ENCODE measurements at regions not wholly inside any gene's neighbourhood (a gene's known extent, or its start where the extent isn't known, plus 50 kb on each side); places are given as distances from the start of the nearest gene placed in this dataset.

DNA sequence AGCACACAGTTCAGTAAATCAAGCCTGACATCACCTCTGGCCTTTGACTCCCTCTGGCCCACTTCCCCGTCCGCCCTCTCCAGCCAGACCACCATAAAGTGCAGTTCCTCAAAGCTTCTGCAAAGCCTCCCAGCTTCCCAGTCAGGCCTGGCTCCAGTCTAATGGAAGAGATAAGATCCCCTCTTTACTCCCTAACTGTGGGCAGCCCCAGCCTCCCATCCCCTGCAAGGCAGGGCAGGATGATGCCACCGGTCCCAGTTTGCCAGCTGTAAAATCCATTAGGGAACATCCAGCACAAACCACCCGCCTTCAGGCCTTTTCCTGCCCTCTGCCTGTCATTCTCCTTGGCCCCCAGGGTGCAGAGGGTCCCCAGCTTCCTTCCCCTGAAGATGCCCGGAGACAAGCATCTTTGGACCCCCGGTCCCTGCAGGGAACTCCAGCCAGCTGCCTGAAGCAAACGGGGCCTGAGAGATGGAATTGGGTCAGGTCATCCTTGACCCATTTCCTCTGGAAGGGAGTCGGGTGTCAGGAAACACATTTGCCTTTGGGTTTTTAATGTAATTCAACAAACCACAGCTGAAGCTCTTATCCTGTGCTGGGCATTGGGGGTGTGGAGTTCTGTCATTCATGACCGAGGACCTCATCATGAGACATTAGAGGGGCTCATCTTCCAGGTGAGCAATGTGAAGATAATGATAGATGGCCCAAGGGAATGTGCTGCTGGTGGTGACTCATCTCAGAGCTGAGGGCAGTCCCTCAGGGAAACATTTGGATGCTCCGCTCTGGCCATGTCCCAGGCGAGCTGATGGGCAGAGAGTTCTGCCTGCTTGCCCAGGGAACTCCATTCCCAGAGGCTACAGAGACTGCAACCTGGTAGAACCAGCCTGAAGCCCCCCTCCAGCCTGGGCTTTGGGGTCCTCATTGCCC lies 93.8 kb upstream of the CLMN start:
- DNase-seq, result no peak
- H3K4me3 Mint-ChIP-seq, result no peak overlapping the region
- H3K27me3 Mint-ChIP-seq, result no peaks in the 10 kb centered on the region
- no peak for ATAC-seq
- H3K36me3 Mint-ChIP-seq (ENCODE audit: low read depth), result peaks cover 9% of the 10 kb centered on the region
- H3K27ac Mint-ChIP-seq, result no peak overlapping the region
- H3K9me3 Mint-ChIP-seq, result no peaks in the 10 kb centered on the region
- H3K4me1 Mint-ChIP-seq, result no peaks in the 10 kb centered on the region

DNA sequence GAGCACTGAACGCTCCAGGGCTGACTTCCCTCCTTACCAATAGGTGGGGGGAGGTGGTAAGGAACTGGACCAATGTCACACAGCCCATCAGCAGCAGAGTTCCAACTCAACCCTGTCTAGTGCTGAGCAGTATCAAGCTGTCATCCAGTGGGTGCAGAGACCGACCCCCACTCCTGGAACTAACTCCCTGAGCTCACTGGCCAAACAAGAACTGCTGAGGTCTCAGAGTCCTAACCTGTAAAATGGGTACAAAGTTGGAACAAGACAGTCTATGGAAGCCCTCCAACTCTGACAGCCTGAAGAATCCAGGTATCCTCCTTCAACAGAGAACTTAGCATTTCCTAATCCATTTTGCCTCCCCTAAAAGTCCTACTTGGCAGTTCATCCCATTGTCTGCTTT lies 91.1 kb upstream of the CLMN start:
- no peak overlapping the region for H3K27ac Mint-ChIP-seq

DNA sequence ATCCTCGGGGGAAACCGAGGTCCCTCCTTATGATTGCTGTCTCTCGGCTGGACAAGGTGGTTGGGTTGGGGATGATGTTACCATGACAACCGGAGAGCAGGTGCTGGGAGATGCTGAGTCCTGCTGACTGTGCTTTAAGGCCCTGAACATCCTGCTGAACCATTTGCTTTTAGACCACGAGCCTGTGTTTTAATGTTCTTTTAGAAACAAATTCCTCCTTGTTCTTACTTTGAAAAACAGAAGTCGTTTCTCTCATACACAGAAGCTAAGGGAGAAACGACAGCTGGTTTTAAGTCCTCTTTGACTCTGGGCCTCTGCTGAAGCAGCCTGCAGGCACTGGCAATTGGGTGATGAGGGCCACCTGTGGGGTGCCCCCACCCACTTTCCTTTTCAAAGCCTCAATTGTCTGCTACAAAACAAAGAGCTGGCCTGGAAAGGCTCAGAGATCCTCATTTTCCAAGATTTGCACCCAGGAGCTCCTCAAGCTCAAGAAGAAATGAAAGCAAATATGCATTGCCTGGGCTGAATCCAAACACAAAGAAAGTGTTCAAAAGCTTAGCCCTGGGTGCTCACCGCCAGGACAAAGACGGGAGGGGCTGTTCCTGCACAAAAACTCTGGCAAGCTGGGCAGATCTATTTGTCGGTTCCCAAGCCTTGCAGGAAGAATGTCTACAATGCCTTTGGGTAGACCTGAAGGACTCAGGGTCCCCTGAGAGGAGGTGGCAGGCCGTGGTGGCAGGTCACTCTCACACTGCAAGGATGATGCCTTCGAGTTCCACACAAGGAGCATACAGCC lies 90.0 kb upstream of the CLMN start:
- no peaks in the 10 kb centered on the region for H3K4me1 Mint-ChIP-seq
- no peak overlapping the region for H3K4me3 Mint-ChIP-seq
- H3K27me3 Mint-ChIP-seq, result no peaks in the 10 kb centered on the region
- no peak for ATAC-seq
- H3K27ac Mint-ChIP-seq, result no peak overlapping the region
- DNase-seq, result no peak
- H3K9me3 Mint-ChIP-seq, result no peaks in the 10 kb centered on the region
- peaks cover 2% of the 10 kb centered on the region for H3K36me3 Mint-ChIP-seq (ENCODE audit: low read depth)

More for the DNA sequence above, 91.1 kb upstream of the CLMN start:
- H3K36me3 Mint-ChIP-seq (ENCODE audit: low read depth), result peaks cover 2% of the 10 kb centered on the region
- no peaks in the 10 kb centered on the region for H3K9me3 Mint-ChIP-seq
- H3K27me3 Mint-ChIP-seq, result no peaks in the 10 kb centered on the region
- ATAC-seq (no peak), DNase-seq (no peak)
- H3K4me3 Mint-ChIP-seq, result no peak overlapping the region
- H3K4me1 Mint-ChIP-seq, result no peaks in the 10 kb centered on the region

DNA sequence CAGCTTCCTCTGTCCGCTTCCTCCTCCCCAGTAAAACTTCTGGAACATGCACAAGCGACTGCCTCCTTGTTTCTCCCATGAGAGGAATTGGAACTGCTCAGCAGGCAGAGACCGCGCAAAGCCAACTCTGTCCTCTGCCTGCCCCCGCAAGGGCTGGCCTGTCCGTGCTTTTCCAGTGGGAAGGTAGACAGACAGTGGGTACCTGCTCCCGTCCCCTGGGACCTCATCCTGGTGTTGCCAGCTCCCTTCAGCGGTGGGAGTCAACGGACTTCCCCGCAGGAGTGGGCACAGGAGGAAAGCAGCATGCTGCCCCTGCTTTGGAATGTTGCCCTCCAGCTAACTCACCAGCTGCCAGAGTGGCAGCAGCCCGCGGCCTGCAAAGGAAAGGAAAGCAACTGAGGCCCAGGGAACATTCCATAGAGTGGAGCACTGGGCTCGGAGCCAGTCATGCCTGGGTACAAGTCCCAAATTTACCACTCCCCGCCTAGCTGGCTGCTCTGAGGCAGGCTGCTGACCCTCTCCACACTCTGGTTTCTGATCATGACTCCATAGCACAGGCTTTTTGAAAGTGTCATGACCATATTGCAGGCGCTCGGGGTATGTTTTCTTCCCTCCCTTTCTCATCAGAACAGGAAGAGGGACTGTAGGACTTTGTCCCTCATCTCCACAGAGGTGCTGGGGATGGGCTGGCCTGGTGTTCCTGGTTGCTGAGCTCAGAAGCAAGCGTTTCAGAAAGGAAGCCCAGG lies 89.2 kb upstream of the CLMN start:
- Mint-ChIP-seq H3K4me3 (no peak overlapping the region), H3K27ac (no peak overlapping the region), H3K4me1 (no peaks in the 10 kb centered on the region), H3K27me3 (no peaks in the 10 kb centered on the region), H3K36me3 (ENCODE audit: low read depth) (peaks cover 2% of the 10 kb centered on the region), H3K9me3 (no peaks in the 10 kb centered on the region)
- no peak for ATAC-seq
- no peak for DNase-seq

DNA sequence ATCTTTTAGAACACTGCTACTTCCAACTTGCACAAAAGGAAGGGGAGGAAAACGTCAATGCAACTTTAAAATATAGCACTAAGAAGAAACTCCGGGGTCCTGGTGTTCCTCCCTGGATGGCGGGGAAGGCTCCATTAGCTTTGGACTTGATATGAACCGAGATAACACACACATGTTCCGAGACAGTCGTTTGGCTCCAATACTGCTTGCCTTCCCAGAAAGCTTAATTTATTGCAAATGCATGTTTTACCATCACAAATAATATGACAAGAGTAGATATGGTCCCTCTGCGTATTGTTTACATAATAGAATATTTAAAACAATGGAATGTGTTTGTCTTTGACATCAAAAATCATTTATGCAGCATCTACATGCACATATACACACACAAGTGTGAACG lies 87.6 kb upstream of the CLMN start:
- no peak for ATAC-seq
- Mint-ChIP-seq H3K36me3 (ENCODE audit: low read depth) (no peaks in the 10 kb centered on the region), H3K4me3 (no peak overlapping the region), H3K27me3 (no peaks in the 10 kb centered on the region), H3K9me3 (no peaks in the 10 kb centered on the region), H3K4me1 (no peaks in the 10 kb centered on the region), H3K27ac (no peak overlapping the region)
- no peak for DNase-seq

DNA sequence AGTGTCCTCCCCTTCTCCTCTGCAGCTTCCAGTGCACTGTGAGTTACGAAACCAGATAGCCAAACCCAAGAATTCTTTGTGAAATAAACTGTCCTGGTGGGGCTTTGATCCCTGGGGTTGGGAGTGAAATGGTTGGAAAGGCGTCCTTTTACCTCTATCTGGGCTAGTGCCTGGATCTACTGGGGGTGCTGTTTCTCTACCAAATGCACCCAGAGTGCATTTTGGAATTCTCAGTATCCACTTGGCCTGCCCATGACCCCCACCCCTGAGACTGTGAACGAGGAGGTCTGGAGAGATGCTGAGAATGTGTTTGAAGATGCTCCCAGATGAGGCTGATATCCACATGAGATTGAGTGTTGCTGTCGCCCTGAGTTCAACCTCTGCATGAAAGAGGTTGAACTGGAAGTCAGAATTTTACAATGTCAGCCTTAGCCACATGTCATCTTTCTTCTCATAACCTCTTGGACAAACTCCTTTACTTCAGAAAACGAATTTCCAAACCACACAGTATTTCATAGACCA lies 87.1 kb upstream of the CLMN start:
- no peaks in the 10 kb centered on the region for H3K36me3 Mint-ChIP-seq (ENCODE audit: low read depth)
- DNase-seq, result no peak
- no peak overlapping the region for H3K27ac Mint-ChIP-seq
- no peaks in the 10 kb centered on the region for H3K27me3 Mint-ChIP-seq
- no peak overlapping the region for H3K4me3 Mint-ChIP-seq
- ATAC-seq, result no peak
- no peaks in the 10 kb centered on the region for H3K4me1 Mint-ChIP-seq
- H3K9me3 Mint-ChIP-seq, result no peaks in the 10 kb centered on the region

DNA sequence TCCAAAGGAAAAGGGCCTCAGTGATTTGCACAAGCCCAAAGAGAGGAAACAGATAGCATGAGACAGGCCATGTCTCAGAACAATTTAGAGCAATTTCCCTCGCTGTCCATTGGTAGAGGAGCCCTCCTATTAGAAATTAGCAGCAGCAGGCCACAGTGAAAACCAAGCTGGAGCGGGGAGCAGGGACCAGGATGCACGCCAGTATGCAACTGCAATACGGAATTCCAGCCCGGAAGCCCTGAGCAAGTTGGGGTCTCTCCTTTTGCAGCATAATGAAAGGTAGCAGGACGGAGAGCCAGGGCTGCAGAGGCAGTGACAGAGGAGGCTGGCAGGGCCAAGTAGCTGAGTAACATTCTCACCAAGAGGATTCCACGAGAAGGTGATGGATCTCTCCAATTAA lies 84.9 kb upstream of the CLMN start:
- ATAC-seq (no peak), DNase-seq (no peak)
- H3K4me3 Mint-ChIP-seq, result no peak overlapping the region
- no peak overlapping the region for H3K27ac Mint-ChIP-seq
- no peaks in the 10 kb centered on the region for H3K9me3 Mint-ChIP-seq
- no peaks in the 10 kb centered on the region for H3K27me3 Mint-ChIP-seq
- H3K4me1 Mint-ChIP-seq, result no peaks in the 10 kb centered on the region
- no peaks in the 10 kb centered on the region for H3K36me3 Mint-ChIP-seq (ENCODE audit: low read depth)

DNA sequence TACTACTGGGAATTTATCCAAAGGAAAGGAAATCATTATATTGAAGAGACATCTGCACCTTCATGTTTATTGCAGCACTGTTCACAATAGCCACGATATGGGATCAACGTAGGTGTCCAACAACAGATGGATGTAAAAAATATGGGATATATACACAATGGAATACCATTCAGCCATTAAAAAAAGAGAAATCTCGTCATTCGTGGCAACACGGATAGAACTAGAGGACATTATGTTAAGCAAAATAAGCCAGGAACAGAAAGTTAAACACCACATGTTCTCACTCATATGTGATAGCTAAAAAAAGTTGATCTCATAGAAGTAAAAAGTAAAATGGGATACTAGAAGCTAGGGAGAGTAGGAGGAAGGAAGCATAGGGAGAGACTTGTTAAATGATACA lies 82.9 kb upstream of the CLMN start:
- H3K27ac Mint-ChIP-seq, result no peak overlapping the region
- no peaks in the 10 kb centered on the region for H3K4me1 Mint-ChIP-seq
- H3K9me3 Mint-ChIP-seq, result no peaks in the 10 kb centered on the region
- no peaks in the 10 kb centered on the region for H3K27me3 Mint-ChIP-seq
- ATAC-seq, result no peak
- H3K4me3 Mint-ChIP-seq, result no peak overlapping the region
- no peak for DNase-seq
- no peaks in the 10 kb centered on the region for H3K36me3 Mint-ChIP-seq (ENCODE audit: low read depth)

DNA sequence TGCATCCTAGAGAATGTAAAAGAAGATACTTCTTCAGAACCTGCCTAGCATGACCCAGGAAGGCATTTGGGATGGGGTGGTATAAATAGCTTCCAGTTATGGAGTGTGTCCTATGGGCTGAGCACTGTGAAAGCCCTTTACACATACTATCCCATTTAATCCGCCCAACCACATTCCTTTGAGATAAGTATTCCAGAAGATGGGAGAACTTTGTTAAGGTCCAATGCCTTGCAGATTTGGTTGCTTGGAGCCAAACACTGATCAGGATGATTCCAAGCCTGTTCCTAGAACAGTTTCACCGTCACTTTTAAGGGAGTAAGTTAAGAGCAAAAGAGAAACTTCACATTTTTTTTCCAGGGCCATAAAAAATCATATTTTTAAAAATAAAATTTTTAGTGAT lies 82.5 kb upstream of the CLMN start:
- Mint-ChIP-seq H3K9me3 (no peaks in the 10 kb centered on the region), H3K4me3 (no peak overlapping the region), H3K4me1 (no peaks in the 10 kb centered on the region), H3K27me3 (no peaks in the 10 kb centered on the region), H3K27ac (no peak overlapping the region), H3K36me3 (ENCODE audit: low read depth) (no peaks in the 10 kb centered on the region)
- DNase-seq (no peak), ATAC-seq (no peak)

DNA sequence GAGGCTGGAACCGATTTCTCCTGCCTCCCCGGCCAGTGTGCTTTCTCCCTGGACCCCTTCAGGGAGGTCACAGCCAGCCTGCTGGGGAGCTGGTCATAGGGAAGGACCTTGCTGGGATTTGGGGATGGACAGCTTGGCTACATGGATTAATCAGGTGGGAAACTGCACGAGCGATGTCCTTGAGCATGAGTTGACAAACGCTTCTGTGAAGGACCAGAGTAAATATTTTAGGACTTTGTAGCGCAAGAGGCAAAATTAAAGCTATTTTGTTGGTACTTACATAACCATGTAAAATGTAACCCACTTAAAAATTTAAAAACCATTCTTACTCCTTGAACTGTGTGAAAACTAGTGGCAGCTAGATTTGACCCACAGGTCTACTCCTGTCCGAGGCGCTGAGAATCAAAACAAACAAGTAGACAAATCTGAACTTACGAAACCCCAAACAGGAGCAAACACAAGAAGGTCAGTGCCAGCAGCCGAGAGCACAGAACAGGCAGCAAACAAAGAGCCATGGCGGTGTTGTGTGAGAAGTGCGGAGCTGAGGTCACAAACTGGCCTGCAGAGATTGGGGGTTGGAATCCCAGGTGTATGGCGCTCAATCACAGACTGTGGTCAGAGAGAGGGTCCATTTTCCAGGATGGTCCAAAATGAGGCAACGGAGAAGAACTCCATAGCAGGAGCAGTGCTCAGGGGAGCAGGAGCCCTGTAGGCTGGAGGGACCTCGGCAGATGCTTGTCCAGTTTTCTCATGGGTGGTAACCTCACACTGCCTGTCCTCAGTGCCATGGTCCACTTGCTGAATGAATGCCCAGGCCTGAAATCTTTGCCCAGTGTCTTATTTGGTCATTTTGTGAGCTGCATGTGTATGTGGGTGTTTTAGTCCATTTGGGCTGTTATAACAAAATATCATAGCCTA lies 79.2 kb upstream of the CLMN start:
- ATAC-seq (no peak), DNase-seq (no peak)
- no peaks in the 10 kb centered on the region for H3K36me3 Mint-ChIP-seq (ENCODE audit: low read depth)
- H3K27ac Mint-ChIP-seq, result no peak overlapping the region
- H3K27me3 Mint-ChIP-seq, result no peaks in the 10 kb centered on the region
- peaks cover 13% of the 10 kb centered on the region for H3K4me1 Mint-ChIP-seq
- H3K4me3 Mint-ChIP-seq, result no peak overlapping the region
- peaks cover 6% of the 10 kb centered on the region for H3K9me3 Mint-ChIP-seq

DNA sequence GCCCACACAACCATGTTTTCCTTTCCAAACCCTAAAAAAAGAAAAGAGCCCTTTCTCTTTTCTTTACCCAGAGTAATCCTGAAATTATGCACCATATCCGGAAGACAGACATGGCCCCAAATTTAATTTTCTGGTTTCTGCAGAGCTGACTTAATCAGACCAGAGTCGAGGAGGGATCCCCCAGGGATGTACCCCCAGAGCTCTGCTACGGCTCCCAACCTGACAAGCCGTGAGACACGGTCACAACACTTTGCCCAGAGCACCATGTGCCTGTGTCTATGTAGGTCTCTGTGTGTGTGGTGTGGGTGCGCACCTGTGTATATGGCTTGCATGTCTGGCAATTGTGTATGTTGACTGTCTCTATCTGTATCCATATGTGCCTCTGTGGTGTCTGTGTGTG lies 77.6 kb upstream of the CLMN start:
- Mint-ChIP-seq H3K4me1 (peaks cover 13% of the 10 kb centered on the region), H3K27me3 (no peaks in the 10 kb centered on the region), H3K4me3 (no peak overlapping the region)

DNA sequence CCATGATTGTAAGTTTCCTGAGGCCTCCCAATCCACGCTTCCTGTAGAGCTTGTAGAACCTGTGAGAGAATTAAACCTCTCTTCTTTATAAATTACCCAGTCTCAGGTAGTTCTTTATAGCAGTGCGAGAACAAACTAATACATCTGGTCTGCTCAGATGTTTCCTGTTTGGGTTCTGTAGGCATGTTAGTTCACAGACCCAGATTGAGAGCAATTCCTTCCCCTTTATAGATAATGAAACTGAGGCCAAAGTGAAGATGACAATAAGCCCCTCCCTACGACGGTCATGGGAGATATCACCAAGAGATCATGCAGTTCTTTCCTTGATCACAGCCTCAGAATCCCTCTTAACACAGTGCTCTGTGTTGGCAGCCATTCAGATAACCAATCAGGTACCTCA lies 76.5 kb upstream of the CLMN start:
- no peak for ATAC-seq
- H3K36me3 Mint-ChIP-seq (ENCODE audit: low read depth), result no peaks in the 10 kb centered on the region
- peaks cover 6% of the 10 kb centered on the region for H3K9me3 Mint-ChIP-seq
- H3K27me3 Mint-ChIP-seq, result no peaks in the 10 kb centered on the region
- H3K27ac Mint-ChIP-seq, result peak overlapping the region; percentile 32
- peaks cover 13% of the 10 kb centered on the region for H3K4me1 Mint-ChIP-seq
- H3K4me3 Mint-ChIP-seq, result no peak overlapping the region
- no peak for DNase-seq

More for the DNA sequence above, 77.6 kb upstream of the CLMN start:
- Mint-ChIP-seq H3K27ac (no peak overlapping the region), H3K9me3 (peaks cover 6% of the 10 kb centered on the region), H3K36me3 (ENCODE audit: low read depth) (no peaks in the 10 kb centered on the region)
- ATAC-seq (no peak), DNase-seq (no peak)

DNA sequence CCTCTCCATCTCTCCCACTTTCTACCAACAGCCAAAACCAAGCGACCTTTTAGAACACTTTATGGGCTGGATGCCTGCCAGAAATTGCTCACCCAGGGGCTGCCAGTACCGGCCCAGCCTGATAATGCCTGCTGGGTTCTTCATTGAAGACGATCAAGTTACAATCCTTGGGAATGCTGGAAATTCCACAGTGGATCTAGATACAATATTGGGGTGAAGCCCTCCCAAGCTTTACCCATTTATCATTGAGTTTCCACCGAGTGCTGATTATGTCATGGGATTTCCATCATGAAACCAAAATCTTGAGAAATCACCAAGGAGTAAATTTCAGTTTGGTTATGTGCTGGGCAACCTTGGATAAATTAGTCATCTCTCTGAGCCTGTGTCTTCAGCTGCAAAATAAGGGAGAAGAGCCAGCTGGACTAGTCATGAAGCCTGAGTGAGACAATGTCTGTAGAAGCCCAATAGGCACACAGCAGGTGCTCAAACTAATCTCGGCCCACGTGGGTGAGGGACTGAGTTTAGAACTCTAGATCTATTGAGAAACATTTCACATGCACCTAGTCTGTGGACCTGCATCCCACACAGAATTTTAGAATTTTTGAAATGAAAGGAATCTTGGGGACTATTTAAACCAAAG lies 75.5 kb upstream of the CLMN start:
- DNase-seq (no peak), ATAC-seq (peak; percentile 62)
- Mint-ChIP-seq H3K4me3 (no peak overlapping the region), H3K4me1 (peaks cover 13% of the 10 kb centered on the region), H3K27ac (no peak overlapping the region), H3K9me3 (peaks cover 6% of the 10 kb centered on the region), H3K36me3 (ENCODE audit: low read depth) (no peaks in the 10 kb centered on the region), H3K27me3 (no peaks in the 10 kb centered on the region)
